WTC11 (cell line): ENCODE measurements at regions not wholly inside any gene's neighbourhood (a gene's known extent, or its start where the extent isn't known, plus 50 kb on each side); places are given as distances from the start of the nearest gene placed in this dataset.

Source experiments
- ATAC-seq: fragments of 200-7000 bp; cut with Tn5 transposase; 2 replicates; pipeline ENCODE4 v1.10.0; 2021; ENCODE audit warnings: mild to moderate bottlenecking, moderate library complexity
- CTCF ChIA-PET: fragments of 300-600 bp; sonication (Branson Sonifier 250); formaldehyde crosslinking; loops from one replicate; lab custom pipeline; 2021; ENCODE audit warnings: antibody characterized with exemption; lab: Charles Lee
- POLR2A ChIA-PET: fragments of 350-600 bp; sonication (Branson Sonifier 250); formaldehyde crosslinking; loops from one replicate; lab custom pipeline; 2021; ENCODE audit warnings: antibody characterized with exemption; lab: Charles Lee
- DNase-seq: peaks from one replicate; pipeline ENCODE4 v3.0.0; 2021; ENCODE audit warnings: low spot score
- H3K27ac Mint-ChIP-seq: 2 replicates; pipeline ENCODE4 v1.8.0; 2021; ENCODE audit warnings: mixed read lengths
- H3K27me3 Mint-ChIP-seq: 2 replicates; pipeline ENCODE4 v1.8.0; 2021; ENCODE audit warnings: low read depth, mild to moderate bottlenecking, moderate library complexity, mixed read lengths
- H3K36me3 Mint-ChIP-seq: 2 replicates; pipeline ENCODE4 v1.8.0; 2021; ENCODE audit warnings: mixed read lengths
- H3K4me1 Mint-ChIP-seq: 2 replicates; pipeline ENCODE4 v1.8.0; 2022; ENCODE audit warnings: mixed read lengths
- H3K4me3 Mint-ChIP-seq: 2 replicates; pipeline ENCODE4 v1.8.0; 2021; ENCODE audit warnings: mild to moderate bottlenecking, moderate library complexity, mixed read lengths
- H3K9me3 Mint-ChIP-seq: 2 replicates; pipeline ENCODE4 v1.8.0; 2021; ENCODE audit warnings: mixed read lengths
- CBFB ChIP-seq: sonication (generic); formaldehyde crosslinking; IDR thresholded peaks from 2 replicates; pipeline ENCODE4 v1.8.1; 2022; ENCODE audit warnings: mild to moderate bottlenecking, low read depth, missing genetic modification reagents
- FOXK1 ChIP-seq: sonication (generic); formaldehyde crosslinking; IDR thresholded peaks from 2 replicates; pipeline ENCODE4 v1.8.0; 2022; ENCODE audit warnings: mild to moderate bottlenecking, moderate library complexity, missing genetic modification reagents
- FOXP1 ChIP-seq: sonication (generic); formaldehyde crosslinking; IDR thresholded peaks from 2 replicates; pipeline ENCODE4 v1.8.0; 2022; ENCODE audit warnings: missing genetic modification reagents, mild to moderate bottlenecking, moderate library complexity, borderline replicate concordance
- GABPB1 ChIP-seq: sonication (generic); formaldehyde crosslinking; IDR thresholded peaks from 2 replicates; pipeline ENCODE4 v1.8.1; 2023; ENCODE audit warnings: mild to moderate bottlenecking, missing genetic modification reagents
- GRHL2 ChIP-seq: fragments of 250-450 bp; sonication (Bioruptor Pico); IDR thresholded peaks from 2 replicates; pipeline ENCODE4 v1.8.0; 2022; ENCODE audit warnings: mild to moderate bottlenecking, moderate library complexity; ENCODE audit not compliant: insufficient replicate concordance, severe bottlenecking
- IRF2 ChIP-seq: sonication (generic); formaldehyde crosslinking; IDR thresholded peaks from 2 replicates; pipeline ENCODE4 v1.8.0; 2022; ENCODE audit warnings: low read depth, missing genetic modification reagents, borderline replicate concordance
- JUN ChIP-seq: sonication (generic); formaldehyde crosslinking; IDR thresholded peaks from 2 replicates; pipeline ENCODE4 v1.8.0; 2023; ENCODE audit warnings: mild to moderate bottlenecking, missing genetic modification reagents
- NFATC4 ChIP-seq: fragments of 250-450 bp; sonication (Bioruptor Pico); IDR thresholded peaks from 2 replicates; pipeline ENCODE4 v1.9.0; 2021; ENCODE audit warnings: mild to moderate bottlenecking
- NR1H2 ChIP-seq: sonication (generic); formaldehyde crosslinking; IDR thresholded peaks from 2 replicates; pipeline ENCODE4 v1.9.0; 2021; ENCODE audit warnings: mild to moderate bottlenecking, moderate library complexity, missing genetic modification reagents
- OVOL2 ChIP-seq: fragments of 250-450 bp; sonication (Bioruptor Pico); IDR thresholded peaks from 2 replicates; pipeline ENCODE4 v1.9.0; 2021; ENCODE audit warnings: mild to moderate bottlenecking, borderline replicate concordance
- PRRX2 ChIP-seq: fragments of 250-450 bp; sonication (Bioruptor Pico); IDR thresholded peaks from 2 replicates; pipeline ENCODE4 v1.8.0; 2021; ENCODE audit warnings: mild to moderate bottlenecking
- SP1 ChIP-seq: sonication (generic); formaldehyde crosslinking; conservative IDR thresholded peaks from 2 replicates; pipeline ENCODE4 v1.8.1; 2022; ENCODE audit warnings: missing genetic modification reagents
- ZBTB43 ChIP-seq: sonication (generic); formaldehyde crosslinking; IDR thresholded peaks from 2 replicates; pipeline ENCODE4 v1.8.1; 2023; ENCODE audit warnings: mild to moderate bottlenecking, missing genetic modification reagents
- ZNF232 ChIP-seq: sonication (generic); formaldehyde crosslinking; IDR thresholded peaks from 2 replicates; pipeline ENCODE4 v1.8.0; 2022; ENCODE audit warnings: mild to moderate bottlenecking, missing genetic modification reagents
- ZNF317 ChIP-seq: sonication (generic); formaldehyde crosslinking; IDR thresholded peaks from 2 replicates; pipeline ENCODE4 v1.8.1; 2023; ENCODE audit warnings: low read depth, mild to moderate bottlenecking, moderate library complexity, missing genetic modification reagents, borderline replicate concordance
- ZNF416 ChIP-seq: fragments of 250-450 bp; sonication (Bioruptor Pico); IDR thresholded peaks from 2 replicates; pipeline ENCODE4 v1.9.0; 2021; ENCODE audit warnings: mild to moderate bottlenecking, inconsistent platforms
- ZNF671 ChIP-seq: fragments of 250-450 bp; sonication (Bioruptor Pico); IDR thresholded peaks from 2 replicates; pipeline ENCODE4 v1.8.0; 2021; ENCODE audit warnings: mild to moderate bottlenecking
- TF ChIP-seq, protein P1 (sequence below): sonication (generic); formaldehyde crosslinking; IDR thresholded peaks from 2 replicates; pipeline ENCODE4 v1.8.1; 2023; ENCODE audit warnings: mild to moderate bottlenecking, missing genetic modification reagents, moderate library complexity
- TF ChIP-seq, protein P2 (sequence below): fragments of 250-450 bp; sonication (Bioruptor Pico); conservative IDR thresholded peaks from 2 replicates; pipeline ENCODE4 v1.9.0; 2021; ENCODE audit warnings: mild to moderate bottlenecking
- TF ChIP-seq, protein P3 (sequence below): fragments of 250-450 bp; sonication (Bioruptor Pico); IDR thresholded peaks from 2 replicates; pipeline ENCODE4 v1.8.0; 2021; ENCODE audit warnings: mild to moderate bottlenecking

DNA sequence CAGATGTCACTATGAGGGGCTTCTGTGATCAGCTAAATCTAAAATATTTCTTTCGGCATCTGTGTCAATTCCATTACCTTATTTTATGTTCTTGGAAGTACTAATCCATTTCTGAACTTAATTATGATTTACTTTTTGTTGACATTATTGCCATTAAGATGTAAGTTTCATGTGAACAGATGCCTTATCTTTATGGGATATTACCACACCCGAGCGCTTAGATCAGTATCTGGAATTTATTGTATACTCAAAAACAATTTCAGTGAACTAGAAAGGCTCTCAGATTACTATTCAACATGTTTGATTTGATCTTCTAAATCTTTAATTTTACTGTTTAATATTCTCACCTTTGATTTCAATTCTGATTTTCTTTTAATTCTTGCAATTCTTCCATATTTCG is 567.7 kb upstream of the TLE4 start:
- TF ChIP-seq ZNF317 (CRISPR knock-in tag) (no peak), NFATC4 (CRISPR knock-in tag) (no peak), ZBTB43 (CRISPR knock-in tag) (no peak), PRRX2 (CRISPR knock-in tag) (no peak), ZNF416 (CRISPR knock-in tag) (no peak)
- TF ChIP-seq, protein P1, sequence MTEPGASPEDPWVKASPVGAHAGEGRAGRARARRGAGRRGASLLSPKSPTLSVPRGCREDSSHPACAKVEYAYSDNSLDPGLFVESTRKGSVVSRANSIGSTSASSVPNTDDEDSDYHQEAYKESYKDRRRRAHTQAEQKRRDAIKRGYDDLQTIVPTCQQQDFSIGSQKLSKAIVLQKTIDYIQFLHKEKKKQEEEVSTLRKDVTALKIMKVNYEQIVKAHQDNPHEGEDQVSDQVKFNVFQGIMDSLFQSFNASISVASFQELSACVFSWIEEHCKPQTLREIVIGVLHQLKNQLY (CRISPR knock-in tag) = no peak
- TF ChIP-seq, protein P2, sequence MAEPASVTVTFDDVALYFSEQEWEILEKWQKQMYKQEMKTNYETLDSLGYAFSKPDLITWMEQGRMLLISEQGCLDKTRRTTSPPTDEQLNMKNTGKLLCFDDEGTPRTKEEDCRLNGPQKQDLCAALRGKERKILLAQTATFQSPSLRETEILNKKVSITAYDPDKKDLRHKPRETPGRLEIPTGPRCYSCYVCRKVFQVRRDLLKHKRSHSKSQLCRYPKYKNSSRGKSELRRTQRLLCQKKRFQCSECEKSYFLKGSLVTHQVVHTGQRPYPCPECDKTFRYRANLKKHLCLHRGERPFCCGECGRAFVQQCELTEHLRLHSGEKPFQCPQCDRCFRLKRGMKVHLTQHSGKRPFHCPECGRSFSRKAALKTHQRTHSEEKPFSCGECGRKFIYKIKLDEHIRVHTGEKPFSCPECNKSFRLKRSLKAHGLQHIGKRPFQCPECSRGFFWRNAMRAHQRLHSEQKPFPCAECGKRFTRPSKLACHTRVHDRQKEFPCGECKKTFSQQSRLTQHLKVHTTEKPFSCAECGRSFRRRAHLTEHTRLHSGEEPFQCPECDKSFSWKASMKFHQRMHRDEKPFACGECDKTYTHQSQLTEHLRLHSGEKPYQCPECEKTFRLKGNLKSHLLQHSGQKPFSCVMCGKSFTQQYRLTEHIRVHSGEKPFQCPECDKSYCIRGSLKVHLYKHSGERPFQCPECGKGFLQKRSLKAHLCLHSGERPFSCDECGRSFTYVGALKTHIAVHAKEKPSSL (CRISPR knock-in tag) = no peak
- Mint-ChIP-seq H3K9me3 (peaks cover 11% of the 10 kb centered on the region; the same call in 1 of the 2 replicates), H3K4me3 (no peak overlapping the region), H3K27ac (no peak overlapping the region), H3K4me1 (peaks cover 7% of the 10 kb centered on the region), H3K27me3 (no peaks in the 10 kb centered on the region), H3K36me3 (no peaks in the 10 kb centered on the region)
- ChIA-PET POLR2A (no interaction called here), CTCF (no interaction called here)
- ATAC-seq (no peak), DNase-seq (no peak)

- ATAC-seq (no peak), DNase-seq (no peak)
- Mint-ChIP-seq H3K4me1 (peaks cover 4% of the 10 kb centered on the region; the same call in 1 of the 2 replicates), H3K27me3 (no peaks in the 10 kb centered on the region), H3K9me3 (peaks cover 25% of the 10 kb centered on the region), H3K4me3 (no peak overlapping the region), H3K27ac (no peak overlapping the region), H3K36me3 (no peaks in the 10 kb centered on the region)
- ChIA-PET CTCF (no interaction called here), POLR2A (no interaction called here)
- no peak for TF ChIP-seq FOXP1 (CRISPR knock-in tag)
- no peak for TF ChIP-seq FOXK1 (CRISPR knock-in tag)
- no peak for TF ChIP-seq NR1H2 (CRISPR knock-in tag)
- TF ChIP-seq ZNF671 (CRISPR knock-in tag) = no peak
- no peak for TF ChIP-seq IRF2 (CRISPR knock-in tag)
- TF ChIP-seq GABPB1 (CRISPR knock-in tag) = no peak
- TF ChIP-seq SP1 = no peak
- no peak for TF ChIP-seq OVOL2 (CRISPR knock-in tag)
- no peak for TF ChIP-seq CBFB (CRISPR knock-in tag)
- no peak for TF ChIP-seq ZNF232 (CRISPR knock-in tag)
- TF ChIP-seq JUN (CRISPR knock-in tag) = no peak
- TF ChIP-seq ZNF416 (CRISPR knock-in tag) = no peak
- no peak for TF ChIP-seq GRHL2
- TF ChIP-seq, protein P3, sequence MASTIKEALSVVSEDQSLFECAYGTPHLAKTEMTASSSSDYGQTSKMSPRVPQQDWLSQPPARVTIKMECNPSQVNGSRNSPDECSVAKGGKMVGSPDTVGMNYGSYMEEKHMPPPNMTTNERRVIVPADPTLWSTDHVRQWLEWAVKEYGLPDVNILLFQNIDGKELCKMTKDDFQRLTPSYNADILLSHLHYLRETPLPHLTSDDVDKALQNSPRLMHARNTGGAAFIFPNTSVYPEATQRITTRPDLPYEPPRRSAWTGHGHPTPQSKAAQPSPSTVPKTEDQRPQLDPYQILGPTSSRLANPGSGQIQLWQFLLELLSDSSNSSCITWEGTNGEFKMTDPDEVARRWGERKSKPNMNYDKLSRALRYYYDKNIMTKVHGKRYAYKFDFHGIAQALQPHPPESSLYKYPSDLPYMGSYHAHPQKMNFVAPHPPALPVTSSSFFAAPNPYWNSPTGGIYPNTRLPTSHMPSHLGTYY (CRISPR knock-in tag) = no peak
Measured at GRCh38 chr9:79006546-79006945, 565.2 kb upstream of the TLE4 start.
